Activated CD4-positive, alpha-beta T cell treated with anti-CD3 and anti-CD28 coated beads for 48 hours (primary cell): ENCODE measurements at regions not wholly inside any gene's neighbourhood (a gene's known extent, or its start where the extent isn't known, plus 50 kb on each side); places are given as distances from the start of the nearest gene placed in this dataset.

Experiments used
- DNase-seq: peaks from one replicate; pipeline ENCODE4 v3.0.0-alpha.2; 2020

DNA sequence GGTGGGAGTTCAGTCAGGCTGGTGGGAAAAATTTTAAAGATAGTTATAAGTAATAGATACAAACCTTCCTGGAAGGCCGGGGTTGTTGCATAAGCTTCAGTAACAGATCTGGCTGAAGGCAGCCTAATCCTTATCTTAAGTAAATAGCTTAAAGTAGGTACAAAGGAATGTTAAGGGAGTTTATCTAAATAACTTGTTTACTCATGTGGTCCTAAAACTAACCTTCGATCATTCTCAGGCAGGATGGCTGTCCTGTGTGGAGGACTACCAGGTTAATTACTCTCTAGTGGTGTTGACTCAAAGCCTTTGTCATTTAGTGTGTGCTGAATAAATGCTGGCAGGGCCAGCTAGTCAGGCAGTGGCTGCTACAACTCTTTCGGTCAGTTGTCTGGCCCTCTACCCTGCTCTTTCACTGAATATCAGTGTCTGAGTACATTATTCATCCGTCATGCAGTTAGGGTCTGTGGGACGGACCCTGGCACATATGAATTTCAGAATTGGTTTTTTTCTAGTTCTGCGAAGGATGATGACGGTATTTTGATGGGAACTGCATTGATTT lies 131.6 kb upstream of the TAB2 start:
- no peak for DNase-seq

- DNase-seq: no peak
Observed at GRCh38 chr6:149186873-149187272, 130.6 kb upstream of the TAB2 start.

DNA sequence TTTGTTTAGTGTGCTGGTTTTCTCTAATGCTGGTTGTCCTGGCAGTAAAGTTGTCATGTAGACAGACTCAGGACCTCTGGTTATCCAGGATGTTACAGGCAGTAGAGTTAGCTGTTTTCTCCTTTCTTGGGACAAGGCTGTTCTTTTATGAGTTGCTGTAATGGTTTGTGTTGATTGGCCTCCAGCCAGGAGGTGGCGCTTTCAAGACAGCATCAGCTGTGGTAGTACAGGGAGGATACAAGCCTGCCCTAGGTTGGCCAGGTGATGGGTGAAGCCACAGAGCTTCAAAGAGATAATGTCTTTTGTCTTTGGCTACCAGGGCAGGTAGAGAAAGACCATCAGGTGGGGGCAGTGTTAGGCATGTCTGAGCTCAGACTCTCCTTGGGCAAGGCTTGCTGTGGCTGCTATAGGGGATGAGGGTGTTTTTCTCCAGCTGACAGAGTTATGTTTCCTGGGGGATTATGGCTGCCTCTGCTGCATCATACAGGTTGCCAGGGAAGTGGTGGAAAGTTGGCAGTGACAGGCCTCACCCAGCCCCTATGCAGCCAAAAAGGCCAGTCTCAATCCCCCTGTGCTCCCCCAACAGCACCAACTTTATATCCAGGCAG lies 127.2 kb upstream of the TAB2 start:
- peak; percentile 84 for DNase-seq

DNA sequence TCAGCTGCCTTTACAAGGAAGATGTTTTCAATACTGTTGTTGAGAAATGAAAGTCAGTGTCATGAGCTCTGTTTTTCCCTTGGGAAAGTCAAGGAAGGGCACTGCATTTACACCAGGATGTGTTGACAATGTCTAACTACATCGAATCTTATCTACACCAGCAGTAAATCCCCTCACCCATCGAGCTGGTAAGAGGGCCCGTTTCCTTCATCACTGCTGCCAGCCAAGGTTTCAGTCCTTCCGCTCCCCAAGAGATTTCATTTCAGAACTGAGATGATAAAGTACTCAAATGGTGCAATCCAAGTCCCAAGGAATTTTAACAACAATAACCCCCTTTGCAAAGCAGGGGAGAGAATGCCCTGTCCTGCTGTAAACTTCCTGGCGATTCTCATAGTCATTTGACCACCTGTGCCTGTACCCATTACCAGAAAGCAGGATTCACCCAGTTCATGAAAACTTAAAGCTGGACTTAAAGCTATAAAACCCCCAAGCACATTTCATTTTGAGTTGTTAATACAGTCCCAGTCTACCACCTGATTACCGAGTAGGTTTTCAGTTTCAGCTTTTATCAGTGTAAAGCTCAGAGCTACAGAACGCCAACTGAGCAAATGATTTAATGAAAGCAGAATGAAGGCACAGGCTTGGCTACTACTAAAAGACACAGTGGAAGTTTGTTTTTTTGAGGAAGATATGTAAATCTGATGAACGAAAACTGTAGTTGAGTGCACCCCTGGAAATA lies 122.5 kb upstream of the TAB2 start:
- DNase-seq: no peak

DNA sequence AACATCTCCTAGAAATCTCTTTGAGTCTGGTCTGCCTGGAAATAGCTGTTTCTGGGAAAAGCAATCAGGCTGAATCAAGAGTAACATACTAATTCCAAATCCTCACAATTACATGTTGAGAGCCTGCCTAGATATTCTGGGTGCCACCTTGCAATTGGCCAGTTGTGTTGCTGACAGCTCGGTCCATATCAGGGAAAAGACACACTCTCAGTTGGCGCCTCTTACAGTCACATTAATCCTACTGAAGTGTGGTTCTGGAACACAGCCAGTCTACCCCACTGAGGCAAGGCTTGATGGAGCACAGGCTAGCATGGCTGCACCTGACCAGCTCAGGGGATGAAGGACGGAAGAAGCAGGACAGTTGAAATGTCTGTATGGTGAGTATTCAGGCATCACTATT lies 121.4 kb upstream of the TAB2 start:
- DNase-seq: no peak

DNA sequence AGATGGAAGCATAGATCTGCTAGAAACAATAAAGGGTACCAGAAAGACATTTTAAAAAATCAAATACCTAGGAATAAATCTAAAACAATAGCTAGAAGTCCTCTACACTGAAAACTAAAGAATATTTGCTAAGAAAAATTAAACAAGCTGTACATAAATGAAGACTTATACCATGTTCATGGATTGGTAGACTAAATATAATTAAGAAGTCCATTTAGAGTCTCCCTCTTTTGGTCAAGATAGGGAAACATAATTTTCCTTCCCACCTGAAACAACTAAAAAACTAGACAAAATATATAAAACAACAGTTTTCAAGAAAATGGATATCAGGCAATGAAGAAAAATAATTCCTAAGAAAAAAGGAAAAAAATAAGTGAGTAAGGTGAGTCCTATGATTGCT lies 120.0 kb upstream of the TAB2 start:
- DNase-seq: no peak

GRCh38 chr6:149198265-149198664 lies 119.2 kb upstream of the TAB2 start:
- DNase-seq: no peak

DNA sequence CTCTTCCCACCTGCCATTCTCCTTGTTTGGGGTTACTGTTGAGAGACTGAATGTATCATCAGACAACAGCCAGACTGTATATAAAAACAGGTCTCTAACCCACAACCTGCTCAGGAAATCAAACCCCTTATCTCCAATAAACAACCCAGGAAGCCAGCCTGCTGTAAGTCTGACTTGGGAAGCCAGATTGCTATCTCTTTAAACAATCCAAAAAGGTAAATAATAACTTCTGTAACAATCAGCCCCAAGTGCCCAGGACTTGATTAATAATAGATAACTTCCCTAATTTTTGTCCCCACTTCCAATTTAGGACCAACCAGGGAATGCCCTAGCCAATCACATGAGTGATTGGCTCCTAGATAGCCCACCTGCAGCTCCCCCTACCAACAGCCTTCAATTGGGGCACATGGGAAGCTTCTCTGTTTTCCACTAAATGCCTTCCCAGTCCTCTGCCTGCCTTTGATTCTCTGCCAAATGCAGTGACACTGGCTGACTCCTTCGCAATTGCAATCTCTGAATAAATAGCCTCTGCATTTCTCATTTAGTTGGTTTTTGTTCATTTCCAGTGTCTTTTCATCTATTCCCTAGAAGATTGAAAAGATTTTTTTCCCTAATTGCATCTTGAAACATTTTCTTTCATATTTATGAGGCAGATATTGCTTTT lies 117.1 kb upstream of the TAB2 start:
- no peak for DNase-seq

DNA sequence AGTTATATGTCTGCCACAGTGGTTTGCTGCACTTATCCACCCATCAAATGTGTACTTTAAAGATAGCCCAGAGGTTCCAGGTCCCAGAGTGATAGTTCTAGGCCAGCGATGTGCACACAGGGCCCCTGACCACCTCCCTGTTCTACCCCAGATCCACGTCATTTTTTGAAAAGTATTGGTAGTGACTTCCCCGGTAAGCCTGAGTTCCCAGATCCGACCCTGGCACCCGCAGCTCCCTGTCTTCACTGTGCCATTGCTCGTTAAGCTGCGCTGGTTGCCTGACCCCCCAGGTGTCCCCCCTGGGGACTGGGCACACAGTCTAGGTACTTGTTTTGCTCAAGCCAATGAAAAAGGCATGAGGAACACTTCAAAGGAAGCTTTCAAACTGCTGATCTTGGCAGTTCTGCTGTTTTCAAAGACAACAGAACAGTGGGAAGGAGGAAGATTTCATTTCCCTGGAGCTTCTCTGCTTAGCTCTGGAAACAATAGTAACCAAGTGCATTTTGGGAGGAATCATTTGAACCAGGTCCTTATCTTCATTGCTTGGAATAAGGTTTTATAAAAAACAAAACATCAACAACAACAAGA lies 116.3 kb upstream of the TAB2 start:
- DNase-seq: no peak

DNA sequence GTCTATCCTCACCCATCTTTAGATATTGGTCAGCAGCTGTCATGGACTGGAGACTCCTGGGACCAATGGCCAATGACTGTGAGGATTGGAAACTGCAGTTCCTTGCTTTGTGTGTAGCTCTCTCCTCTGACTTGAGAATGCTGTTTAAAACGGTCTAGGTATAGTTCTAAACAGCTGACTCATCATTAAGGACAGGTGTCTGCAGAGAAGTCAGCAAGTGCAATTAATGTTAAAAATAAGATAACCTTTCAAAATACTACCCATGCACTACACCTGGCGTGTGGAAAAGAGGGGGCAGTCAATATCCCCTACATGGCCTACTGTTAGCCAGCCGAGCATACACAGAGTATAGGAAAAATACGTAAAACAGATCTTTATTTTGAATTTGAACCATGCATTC lies 115.4 kb upstream of the TAB2 start:
- DNase-seq: no peak

- no peak for DNase-seq
Observed at GRCh38 chr6:149202952-149203351, 114.6 kb upstream of the TAB2 start.

DNA sequence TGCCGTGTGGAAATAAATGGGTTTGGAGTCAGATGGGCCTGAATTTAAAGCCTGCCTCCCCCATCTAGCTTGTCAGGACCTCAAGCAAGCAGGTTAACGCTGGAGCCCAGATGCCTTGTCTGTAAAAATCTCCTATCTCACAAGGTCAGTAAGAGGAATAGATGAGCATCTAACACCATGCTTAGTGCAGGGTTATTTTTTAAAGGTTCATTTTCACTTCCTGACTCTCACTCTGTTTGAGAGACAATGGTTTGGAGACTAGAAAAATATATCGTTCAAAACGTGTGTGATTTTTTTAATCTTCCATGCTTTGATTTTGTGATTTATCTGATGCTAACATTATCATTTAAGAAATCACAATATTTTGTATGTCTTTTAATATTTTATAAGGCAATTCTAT lies 114.0 kb upstream of the TAB2 start:
- DNase-seq: no peak

DNA sequence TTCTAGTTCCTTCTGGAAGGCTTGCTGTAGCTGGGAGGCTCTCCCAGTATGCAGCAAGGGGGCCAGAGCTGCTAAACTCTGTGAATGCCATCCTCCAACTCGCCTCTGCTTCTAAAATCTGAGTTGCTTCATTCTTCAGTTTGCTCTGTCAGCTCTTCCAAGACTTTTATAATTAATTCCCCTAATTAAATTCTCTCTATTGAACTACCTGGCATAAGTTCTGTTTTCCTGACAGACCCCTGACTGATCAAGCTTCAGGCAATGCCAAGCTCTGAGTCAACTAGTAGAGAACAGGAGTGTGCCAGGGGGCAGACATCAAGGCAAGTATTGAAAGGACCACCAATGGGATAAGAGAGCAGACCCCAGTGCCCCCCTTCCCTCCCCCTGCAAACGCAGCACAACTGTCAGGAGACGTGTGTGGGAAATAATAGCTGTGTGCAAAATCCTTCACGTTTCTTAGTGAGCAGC lies 109.3 kb upstream of the TAB2 start:
- DNase-seq: no peak

GRCh38 chr6:149209871-149210775 lies 107.4 kb upstream of the TAB2 start:
- DNase-seq: peak; percentile 16

DNA sequence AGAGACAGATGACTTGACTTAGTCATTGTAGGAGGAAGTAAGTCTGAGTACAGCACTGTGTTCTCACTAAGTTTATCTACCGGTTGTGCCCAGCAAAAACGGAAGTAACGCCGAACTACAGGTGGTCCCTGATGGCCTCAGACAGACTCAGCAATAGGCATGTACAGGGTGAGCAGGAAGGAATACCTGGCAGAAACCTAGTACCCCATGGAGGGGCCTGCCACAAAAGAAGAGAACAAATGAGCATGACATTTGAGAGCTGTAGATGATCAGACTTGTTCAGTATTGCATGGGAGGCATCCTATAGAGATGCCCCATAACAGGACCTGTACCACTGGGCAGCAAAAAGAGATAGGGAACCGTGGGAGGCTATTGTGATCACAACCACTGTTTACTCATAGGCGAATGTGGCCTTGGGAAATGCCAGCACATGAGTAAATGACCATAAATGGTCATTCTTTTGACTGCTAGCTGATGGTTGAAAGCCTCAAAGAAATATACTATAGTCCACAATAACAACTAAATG lies 106.4 kb upstream of the TAB2 start:
- peak; percentile 33 for DNase-seq

- DNase-seq: peak; percentile 34
Observed at GRCh38 chr6:149212206-149212605, 105.3 kb upstream of the TAB2 start.

- DNase-seq: peak; percentile 67
Observed at GRCh38 chr6:149212892-149213801, 104.4 kb upstream of the TAB2 start.

- DNase-seq: no peak
Observed at GRCh38 chr6:149213829-149214228, 103.7 kb upstream of the TAB2 start.

DNA sequence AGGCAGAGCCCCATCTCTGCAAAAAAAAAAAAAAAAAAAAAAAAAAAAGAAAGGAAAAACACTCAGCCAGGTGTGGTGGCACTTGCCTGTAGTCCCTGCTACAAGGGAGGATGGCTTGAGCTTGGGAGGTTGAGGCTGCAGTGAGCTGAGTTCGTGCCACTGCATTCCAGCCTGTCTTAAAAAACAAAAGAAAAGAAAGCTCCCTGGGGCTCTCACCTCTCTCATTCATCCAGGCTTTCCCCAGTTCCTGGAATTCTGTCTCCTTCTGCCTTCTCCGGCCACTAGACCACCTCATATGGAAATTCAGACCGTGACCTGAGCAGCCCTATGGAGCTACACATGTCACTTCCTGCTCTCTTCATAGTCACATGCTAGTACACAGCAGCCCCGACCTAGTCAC lies 101.1 kb upstream of the TAB2 start:
- DNase-seq: no peak

- no peak for DNase-seq
Observed at GRCh38 chr6:149217466-149217888, 100.0 kb upstream of the TAB2 start.

- DNase-seq: peak; percentile 22
Observed at GRCh38 chr6:149218471-149218870, 99.0 kb upstream of the TAB2 start.
